DOHH2 (cell line): ENCODE measurements at regions not wholly inside any gene's neighbourhood (a gene's known extent, or its start where the extent isn't known, plus 50 kb on each side); places are given as distances from the start of the nearest gene placed in this dataset.

Experiments used
- CTCF ChIP-seq: fragments of 200-600 bp; sonication (generic); IDR thresholded peaks from one replicate; pipeline ENCODE4 v1.5.1; 2014; ENCODE audit warnings: antibody characterized with exemption, mild to moderate bottlenecking, low read depth, low read length; ENCODE audit not compliant: poor library complexity, severe bottlenecking
- EZH2phosphoT487 ChIP-seq: fragments of 200-600 bp; sonication (generic); IDR thresholded peaks from 2 replicates; pipeline ENCODE4 v1.6.1; 2017; ENCODE audit warnings: borderline replicate concordance, mild to moderate bottlenecking, antibody characterized with exemption, low read length, moderate library complexity, mixed read lengths

DNA sequence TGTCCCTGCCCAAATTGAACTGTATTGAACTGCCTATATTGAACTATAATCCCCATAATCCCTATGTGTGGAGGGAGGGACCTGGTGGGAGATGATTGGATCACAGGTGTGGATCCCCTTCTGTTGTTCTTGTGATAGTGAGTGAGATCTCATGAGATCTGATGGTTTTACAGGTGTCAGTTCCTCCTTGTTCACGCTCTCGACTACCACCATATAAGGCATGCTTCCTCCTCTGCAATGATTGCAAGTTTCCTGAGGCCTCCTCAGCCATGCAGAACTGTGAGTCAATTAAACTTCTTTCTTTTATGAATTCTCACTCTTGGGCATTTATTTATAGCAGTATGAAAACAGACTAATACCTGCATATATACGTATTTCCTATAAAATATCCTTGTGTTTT lies 206.5 kb upstream of the PDGFD start:
- TF ChIP-seq CTCF (no peak), EZH2phosphoT487 (no peak)
